HG03354 (cell line): ENCODE measurements at regions not wholly inside any gene's neighbourhood (a gene's known extent, or its start where the extent isn't known, plus 50 kb on each side); places are given as distances from the start of the nearest gene placed in this dataset.

Source experiments
- ATAC-seq: cut with Tn5 transposase; IDR thresholded peaks from one replicate; pipeline ENCODE4 v1.9.1; 2021; ENCODE audit warnings: mild to moderate bottlenecking; ENCODE audit not compliant: unreplicated experiment, poor library complexity, severe bottlenecking

GRCh38 chr11:71336176-71336995, 84.0 kb upstream of the SHANK2 start:
- no peak for ATAC-seq

- ATAC-seq: no peak
These were observed 83.0 kb upstream of the SHANK2 start for GRCh38 chr11:71335371-71335770.

- ATAC-seq: no peak
These were observed 81.8 kb upstream of the SHANK2 start for GRCh38 chr11:71334191-71334590.

- no peak for ATAC-seq
These were observed 81.1 kb upstream of the SHANK2 start for GRCh38 chr11:71333473-71333872.

GRCh38 chr11:71332447-71332846, 80.1 kb upstream of the SHANK2 start:
- ATAC-seq: no peak

GRCh38 chr11:71332046-71332445, 79.7 kb upstream of the SHANK2 start:
- no peak for ATAC-seq

GRCh38 chr11:71331631-71332030, 79.3 kb upstream of the SHANK2 start:
- no peak for ATAC-seq

GRCh38 chr11:71330996-71331395, 78.6 kb upstream of the SHANK2 start:
- no peak for ATAC-seq

- no peak for ATAC-seq
These were observed 78.0 kb upstream of the SHANK2 start for GRCh38 chr11:71330349-71330748.

- no peak for ATAC-seq
These were observed 77.4 kb upstream of the SHANK2 start for GRCh38 chr11:71329786-71330185.

- ATAC-seq: no peak
These were observed 76.8 kb upstream of the SHANK2 start for GRCh38 chr11:71329165-71329510.

GRCh38 chr11:71327156-71328085, 75.0 kb upstream of the SHANK2 start:
- no peak for ATAC-seq

GRCh38 chr11:71326328-71326940, 74.1 kb upstream of the SHANK2 start:
- no peak for ATAC-seq

GRCh38 chr11:71325418-71326327, 73.3 kb upstream of the SHANK2 start:
- no peak for ATAC-seq

- no peak for ATAC-seq
These were observed 72.5 kb upstream of the SHANK2 start for GRCh38 chr11:71324788-71325417.

- ATAC-seq: no peak
These were observed 71.6 kb upstream of the SHANK2 start for GRCh38 chr11:71323876-71324526.

GRCh38 chr11:71322861-71323582, 70.6 kb upstream of the SHANK2 start:
- ATAC-seq: no peak

- no peak for ATAC-seq
These were observed 69.9 kb upstream of the SHANK2 start for GRCh38 chr11:71322192-71322735.
